HG03025 (cell line): ENCODE measurements at regions not wholly inside any gene's neighbourhood (a gene's known extent, or its start where the extent isn't known, plus 50 kb on each side); places are given as distances from the start of the nearest gene placed in this dataset.

ENCODE experiments used
- ATAC-seq: cut with Tn5 transposase; IDR thresholded peaks from one replicate; pipeline ENCODE4 v1.9.1; 2021; ENCODE audit warnings: mild to moderate bottlenecking, moderate library complexity; ENCODE audit not compliant: unreplicated experiment, low FRiP score

DNA sequence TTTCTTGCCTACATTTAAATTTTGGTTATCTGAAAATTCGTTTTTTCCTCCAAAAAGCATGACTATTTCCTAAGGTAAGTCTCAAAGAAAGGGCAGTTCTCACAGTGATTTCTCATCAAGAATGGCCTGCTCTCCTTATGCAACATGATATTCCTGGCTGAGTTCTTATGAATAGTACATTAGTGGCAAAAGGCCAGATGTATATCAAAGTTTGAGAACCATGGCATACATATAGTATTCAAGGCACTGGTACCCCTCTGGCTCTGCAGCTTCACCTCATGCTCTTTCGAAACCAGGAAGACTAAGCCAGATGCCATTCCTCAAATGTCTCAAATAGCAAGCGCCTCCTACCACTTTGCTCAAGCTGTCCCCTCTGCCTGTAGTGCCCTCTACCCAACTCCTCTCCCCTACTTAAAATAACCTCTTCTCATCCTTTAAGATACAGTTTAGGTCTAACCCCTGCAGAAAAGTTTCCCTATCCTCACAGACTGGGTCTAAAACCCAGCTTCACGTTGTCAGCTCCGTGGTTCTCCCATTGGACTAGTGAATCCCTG lies 280.3 kb downstream of the HACE1 start:
- ATAC-seq = no peak

DNA sequence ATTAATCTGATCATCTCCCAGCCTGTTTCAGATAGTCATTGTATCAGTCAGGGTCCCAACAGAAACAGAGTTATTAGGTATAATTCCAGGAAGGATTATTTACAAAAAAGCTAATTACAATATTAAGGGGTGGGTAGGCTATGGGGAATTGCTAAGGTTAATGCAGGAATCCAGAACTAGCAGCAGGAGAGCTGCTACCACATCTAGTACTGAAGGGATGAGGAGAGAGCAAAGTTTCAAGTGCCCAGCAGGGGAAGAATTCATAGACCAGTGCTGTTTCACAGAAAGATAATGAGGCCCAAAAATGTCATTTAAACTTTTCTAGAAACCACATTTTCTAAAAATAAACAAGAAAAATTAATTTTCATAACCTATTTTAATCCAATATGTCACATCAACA lies 284.2 kb downstream of the HACE1 start:
- no peak for ATAC-seq

DNA sequence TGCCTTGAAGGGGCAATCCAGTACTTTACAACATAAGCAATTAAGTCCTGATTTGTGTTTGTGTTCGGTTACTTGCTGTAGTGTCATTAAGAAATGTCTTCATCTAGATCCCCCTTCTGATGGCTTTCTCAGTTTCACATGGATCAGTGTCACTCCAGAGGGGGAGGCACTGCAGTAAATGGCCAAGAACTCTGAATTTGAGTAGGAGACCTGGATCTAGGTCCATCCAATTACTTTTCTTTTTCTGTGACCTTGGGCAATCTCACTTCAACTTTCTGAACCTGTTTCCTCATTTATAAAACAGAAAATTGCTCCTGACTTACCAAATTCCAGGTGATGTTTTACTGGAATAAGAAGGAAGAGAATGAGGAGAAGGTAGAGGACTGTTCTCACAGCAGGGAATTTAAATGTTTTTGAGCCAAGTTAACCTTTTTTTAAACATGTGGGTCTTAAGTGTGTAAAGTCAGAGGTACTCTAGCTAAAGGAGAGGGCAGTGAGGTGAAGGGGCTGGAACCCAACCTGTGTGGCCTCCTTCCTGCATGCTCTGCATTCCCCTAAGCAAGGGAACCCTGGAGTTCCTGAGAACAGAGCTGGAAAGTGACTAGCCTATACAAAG lies 285.5 kb downstream of the HACE1 start:
- no peak for ATAC-seq

DNA sequence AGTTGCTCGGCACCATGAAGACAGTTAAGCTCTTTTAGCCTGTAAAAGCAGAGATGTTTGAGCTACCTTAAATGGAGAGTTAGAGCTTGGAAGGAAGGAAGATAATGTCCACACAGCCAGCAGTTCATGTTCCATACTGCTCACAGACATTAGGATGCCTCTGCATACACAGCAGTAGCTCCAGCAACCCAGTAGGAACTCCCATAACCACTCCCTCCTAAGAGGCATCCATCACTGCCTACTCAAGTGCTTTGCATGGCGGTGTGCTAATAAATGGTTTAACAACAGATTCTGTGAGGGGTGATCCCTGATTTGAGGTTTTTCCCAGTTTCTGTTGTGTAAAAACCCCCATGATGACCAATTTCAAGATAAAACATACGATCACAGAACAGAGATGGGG lies 286.4 kb downstream of the HACE1 start:
- no peak for ATAC-seq

DNA sequence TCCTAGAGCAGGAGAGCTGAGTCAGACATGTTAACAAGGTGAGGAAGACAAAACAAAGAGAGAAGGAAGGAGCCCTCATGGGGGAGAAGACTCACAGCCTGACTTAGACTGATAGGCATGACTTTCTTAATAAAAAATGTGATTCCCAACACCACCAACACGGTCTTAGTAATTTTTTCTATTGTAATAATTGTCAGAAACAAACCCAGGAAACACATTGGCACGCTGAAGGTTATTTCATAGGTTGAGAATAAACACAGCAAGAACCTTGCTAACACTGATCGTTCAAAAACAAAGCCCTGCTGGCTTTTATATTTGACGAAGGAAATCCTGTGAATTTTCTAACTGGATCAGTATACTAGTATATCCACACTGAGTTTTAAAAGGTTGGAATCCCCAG lies 286.8 kb downstream of the HACE1 start:
- ATAC-seq = no peak

DNA sequence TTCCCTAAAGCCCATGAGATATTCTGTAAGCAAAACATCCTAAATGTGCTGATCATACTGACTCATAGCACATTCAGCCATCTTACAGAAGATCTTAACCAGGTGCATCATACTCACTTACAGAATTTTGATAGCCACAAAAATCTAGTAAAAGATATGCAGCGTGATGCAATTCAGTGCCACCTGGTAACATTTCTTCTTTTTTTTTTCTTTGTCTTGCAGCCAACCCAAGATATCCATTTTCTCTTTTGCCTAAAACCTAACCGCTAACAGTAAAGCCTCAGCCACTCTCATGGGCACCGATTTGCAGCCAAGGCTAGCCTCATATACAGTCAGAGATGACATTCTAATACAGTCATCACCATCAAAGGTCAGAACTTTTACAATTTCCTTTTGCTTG lies 293.3 kb downstream of the HACE1 start:
- no peak for ATAC-seq

DNA sequence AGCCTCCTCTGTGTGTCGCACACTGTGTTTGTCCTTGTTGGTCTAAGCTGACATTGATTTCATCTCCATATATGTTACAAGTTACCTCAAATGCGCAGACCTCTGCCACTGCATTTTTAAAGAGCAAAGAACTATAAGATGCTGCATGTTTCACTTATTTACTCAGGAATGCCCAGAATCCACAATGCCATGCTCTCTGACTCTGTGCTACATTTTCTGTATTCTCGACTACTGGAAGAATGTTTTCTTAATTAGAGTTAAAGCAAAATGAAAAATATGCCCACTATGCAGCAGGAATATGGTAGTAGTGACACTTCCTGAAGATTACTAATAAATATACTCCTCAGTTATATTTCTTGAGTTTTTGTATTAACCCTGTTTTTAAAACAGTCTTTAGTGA lies 296.4 kb downstream of the HACE1 start:
- no peak for ATAC-seq

DNA sequence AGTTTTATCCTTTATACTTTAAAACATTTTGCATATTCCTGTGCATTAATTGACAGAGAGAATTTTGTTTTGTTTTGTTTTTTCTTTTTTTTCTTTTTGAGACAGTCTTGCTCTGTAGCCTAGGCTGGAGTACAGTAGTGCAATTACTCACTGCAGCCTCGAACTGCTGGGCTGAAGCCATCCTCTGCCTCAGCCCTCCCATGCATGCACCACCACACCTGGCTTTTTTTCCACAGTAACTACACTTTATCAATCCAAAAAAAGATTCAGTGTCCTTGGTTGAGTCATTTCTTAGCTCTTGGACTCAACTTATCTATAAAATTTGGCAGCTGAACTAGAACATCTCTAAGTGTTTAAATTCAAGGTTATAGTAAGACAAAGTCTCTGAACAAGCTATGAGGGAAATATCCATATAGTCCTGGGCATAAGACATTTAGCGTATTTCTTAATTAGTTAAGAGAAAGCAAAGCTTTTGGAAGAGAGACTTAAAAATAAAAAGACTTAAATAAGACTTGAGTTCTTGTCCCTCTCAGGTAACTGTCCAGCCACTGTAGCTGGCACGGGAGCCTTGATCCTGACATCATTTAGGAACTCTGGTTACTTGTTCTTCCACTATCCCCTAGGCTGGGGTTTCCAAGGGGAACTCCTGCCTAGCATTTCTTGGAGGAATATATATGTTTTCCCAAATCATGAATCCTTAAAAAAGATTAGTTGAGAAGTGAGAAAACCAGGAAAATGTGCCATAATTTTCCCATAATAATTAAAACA lies 300.1 kb downstream of the HACE1 start:
- ATAC-seq = no peak

DNA sequence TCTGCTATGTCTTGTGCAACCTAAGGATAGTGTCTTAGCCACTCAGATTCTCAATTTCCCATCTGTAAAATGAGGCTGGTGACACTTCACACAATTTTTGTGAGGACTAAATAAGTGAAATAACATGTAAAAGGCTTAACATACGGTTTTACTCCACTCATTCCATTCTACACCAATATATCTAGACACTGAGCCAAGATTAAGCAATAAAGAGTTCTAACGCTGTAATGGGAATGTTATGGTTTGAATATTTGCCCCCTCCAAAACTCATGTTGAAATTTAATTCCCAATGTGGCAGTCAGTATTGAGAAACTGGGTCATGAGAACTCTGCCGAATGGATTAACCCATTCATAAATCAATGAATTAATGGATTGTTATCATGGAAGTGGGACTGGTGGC lies 301.0 kb downstream of the HACE1 start:
- ATAC-seq = no peak

DNA sequence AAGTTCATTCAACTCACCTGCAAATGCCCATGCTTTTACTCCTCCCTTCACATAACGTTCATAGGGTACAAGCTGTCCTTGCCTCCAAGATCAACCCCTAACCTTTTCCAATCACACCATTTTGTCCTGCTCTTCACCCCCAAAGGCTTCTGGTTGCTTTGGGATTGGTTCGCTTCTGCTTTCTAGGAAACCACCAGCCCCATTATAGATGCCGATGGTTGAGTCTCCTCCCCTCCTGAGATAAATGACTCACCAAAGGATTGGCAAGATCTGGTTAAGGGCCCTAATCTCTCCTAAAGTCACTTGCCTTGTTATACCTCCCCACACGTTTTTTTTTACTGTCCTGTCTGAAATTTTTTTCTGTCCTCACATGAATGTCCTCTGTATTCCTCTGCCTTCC lies 311.4 kb downstream of the HACE1 start:
- ATAC-seq = no peak

DNA sequence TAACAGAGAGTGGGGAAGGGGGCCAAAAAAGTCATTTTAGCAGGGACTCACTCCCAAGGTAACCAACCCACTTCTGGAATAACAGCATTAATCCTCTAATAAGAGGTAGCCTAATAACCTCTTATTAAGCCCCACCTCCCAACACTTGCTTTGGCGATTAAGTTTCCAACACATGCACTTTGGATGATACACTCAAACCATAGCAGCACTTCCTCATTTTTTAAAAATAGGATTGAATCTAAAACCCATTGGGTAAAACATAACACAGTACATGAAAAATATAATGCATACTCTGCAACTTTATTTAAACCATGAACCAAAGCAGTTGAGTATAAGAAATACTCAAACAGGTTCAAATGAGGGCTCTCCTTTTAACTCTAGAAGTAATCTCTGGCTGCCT lies 318.3 kb downstream of the HACE1 start:
- ATAC-seq = no peak

DNA sequence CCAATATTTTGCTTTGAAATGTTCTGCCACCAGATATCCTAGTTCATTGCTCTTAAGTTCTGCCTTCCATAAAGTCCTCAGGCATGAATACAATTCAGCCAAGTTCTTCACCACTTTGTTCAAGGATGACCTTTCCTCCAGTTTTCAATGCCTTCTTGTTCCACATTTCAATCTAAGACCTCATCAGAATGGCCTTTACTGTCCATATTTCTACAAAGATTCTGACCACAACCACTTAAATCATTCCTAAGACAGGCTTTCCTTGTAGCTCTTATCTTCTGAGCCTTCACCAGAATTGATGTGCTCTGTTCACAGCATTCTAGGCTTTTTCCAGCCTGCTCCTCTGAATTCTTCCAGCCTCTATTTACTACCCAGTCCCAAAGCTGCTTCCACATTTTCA lies 319.0 kb downstream of the HACE1 start:
- no peak for ATAC-seq

DNA sequence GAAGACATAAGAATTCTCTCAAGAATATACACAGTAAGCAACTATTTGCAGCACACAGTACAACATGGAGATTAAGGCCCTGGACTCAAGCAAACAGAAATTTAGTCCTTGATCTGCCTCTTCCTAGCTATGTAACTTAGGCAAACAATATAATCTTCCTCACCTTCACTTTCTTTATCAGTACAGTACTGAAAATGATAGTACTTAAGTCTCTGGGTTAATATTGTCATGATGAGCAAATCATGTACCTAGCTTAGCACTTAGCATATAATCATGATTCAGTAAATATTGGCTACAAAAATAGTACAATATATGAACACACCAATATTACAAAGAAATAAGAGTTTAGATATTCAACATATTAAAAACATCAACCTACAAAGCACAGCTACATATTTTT lies 320.5 kb downstream of the HACE1 start:
- ATAC-seq = no peak

DNA sequence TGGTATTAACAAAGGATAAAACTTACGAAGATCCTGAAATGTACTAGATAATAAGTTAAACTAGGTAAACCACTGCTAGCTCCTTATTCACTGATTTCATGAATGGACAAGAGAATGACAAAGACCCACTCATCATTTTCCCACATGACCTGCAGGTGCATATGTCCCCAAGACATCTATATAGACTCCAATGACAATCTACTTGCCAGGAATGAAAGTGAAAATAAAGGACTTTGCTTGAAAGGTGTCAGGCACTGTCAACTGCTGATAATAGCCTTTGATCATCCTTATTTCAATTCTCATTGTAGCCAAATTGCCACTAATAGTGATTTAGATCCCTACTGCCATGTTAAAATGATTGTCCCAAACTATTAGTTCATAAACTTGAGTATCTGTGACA lies 321.8 kb downstream of the HACE1 start:
- no peak for ATAC-seq

DNA sequence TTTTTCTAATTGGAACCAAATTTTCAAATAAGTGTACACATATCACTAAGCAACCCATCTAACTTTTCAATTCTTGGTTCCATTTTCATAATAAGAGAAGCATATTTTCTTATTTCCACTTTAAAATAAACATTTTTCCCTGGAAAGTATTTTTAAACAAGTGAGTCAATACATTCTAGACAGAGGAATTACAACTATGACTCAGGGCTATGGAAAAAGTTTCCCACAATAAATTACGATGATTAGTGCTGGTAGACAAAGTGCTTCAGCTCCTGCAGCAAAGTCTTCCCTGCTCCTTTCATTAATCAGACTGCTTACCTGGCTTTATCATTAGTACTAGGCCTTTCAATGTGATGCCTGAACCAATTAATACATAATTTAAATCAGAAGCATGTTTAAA lies 322.5 kb downstream of the HACE1 start:
- no peak for ATAC-seq

DNA sequence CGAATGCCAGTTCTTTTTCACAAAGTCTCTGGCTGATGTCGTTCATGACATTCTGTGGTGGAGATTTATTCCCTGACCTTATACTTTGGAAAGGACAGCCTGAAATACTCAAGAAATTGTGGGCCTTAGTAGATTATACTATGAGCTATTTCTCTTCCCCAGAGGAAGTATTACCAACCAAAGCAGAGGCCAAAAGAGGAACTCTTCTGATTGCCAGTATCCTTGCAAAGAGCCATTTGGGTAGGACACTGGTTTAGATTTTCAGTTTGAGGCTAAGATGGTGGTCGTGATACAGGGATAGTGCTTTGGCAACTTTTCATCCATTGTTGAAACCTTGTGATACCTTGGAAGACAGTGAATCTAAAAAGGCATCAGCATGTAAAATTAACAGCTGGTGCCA lies 327.3 kb downstream of the HACE1 start:
- no peak for ATAC-seq

DNA sequence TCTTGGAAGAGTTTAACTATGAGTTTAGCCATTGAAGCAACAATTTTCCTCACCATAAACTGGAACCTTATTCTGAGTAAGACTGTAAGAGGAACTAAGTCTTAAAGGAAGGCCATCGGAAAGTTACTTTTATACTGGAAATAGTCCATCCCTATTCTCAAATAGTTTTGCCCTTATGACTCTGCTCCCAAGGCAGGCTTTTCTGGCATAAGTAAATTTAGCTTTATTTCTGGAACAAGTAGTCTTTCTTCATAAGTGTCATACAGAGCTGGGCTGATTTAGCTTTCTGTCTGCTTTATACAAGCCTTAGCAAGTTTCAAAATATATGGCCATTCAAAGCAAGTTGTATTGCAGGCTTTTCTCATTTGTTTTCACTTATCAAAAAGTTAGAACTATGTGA lies 328.1 kb downstream of the HACE1 start:
- no peak for ATAC-seq

DNA sequence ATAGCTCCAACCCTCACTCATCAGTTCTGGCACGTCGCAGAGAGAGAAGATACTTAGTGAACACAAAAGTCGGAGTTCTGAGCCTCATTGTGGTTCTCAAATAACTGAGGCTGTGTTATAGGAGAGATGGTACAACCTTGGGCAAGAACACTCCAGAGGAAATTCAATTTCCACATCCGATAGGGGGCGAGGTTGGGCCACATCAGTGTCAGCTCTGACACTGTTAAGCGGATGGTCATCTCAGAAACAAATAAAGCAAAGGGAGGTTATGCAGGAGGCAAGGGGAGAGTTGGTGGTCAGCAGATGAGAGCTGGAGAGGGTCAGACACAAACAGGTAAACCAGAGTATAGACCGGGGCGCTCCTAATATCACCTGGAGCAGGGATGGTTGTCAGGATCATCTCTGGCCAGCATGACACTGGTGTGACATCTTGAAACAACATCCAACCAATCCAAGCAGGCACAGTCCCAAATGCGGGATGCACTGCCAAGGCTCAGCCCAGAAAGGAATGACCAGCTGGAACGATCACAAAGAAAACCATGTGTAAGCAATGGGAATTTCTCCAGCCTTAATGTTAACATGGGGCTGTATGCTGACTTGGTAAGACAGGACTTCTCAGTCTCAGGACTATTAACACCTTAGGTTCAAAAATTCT lies 331.8 kb downstream of the HACE1 start:
- no peak for ATAC-seq

DNA sequence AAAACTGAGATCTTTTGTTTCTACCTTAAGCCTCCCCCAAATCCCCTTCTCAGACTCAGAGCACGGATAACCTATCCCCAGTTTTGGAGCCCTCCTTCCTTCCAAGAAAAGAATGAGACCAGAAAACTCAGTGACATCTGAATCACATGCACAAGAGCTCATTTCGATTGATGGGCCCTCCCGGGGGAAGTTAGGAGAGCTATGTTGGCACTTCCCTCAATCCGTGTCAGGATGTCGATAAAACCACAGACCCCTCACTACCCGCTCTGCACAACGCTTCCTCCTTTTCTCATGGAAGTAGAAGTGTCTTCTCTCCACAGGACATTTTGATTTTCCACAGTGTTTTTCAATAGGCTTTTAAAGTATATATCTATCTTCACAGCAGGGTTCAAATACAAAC lies 332.4 kb downstream of the HACE1 start:
- ATAC-seq = no peak

DNA sequence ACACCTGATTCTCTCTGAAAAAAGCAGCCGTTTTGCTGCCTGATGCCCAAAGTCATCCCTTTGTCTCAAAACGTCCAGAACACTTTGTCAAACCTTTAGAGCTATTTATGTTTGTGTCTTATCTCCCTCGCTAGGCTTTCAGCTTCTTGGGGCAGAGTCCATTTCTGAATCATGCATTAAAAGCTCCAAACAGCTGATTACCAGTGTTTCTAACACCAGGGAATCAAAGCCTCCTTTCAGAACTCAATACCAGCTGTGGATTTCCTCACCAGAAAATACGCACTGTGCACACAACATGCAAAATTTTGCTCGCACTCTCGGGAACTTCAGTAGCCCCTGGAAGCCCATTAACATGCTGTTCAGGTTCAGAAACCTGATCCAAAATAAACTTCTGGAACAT lies 333.3 kb downstream of the HACE1 start:
- no peak for ATAC-seq

DNA sequence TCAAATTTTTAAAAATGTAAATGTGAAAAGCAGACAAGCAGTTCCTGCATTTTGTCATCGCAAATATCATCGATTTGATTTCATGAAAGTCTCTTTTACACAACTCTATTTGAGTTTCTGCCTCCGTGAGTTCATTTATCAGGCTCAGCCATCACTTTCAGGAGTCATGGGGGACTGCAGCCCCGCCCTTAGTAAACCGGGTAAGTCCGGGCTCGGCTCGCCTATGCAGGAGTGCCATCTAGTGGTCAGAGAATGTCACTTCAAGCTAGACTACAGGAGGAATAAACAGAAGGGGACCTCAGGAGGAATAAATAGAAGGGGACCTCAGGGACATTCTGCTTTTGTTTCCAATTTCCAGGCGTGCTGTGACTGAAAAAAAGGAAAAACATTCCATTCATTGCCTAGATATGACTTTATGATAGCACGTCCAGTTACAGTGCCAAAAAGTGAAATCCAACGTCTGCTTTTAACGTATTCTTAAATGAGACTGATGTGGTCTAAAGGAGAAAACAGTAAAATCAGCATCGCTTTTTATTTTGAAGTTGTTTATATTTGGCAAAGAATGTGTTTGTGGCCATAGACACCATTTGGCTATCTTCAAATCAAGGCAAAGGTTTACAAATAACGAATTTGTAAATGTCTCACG lies 333.9 kb downstream of the HACE1 start:
- peak; percentile 99 for ATAC-seq
